A549 (cell line): ENCODE measurements at regions not wholly inside any gene's neighbourhood (a gene's known extent, or its start where the extent isn't known, plus 50 kb on each side); places are given as distances from the start of the nearest gene placed in this dataset.

Source experiments
- ATAC-seq, 2 experiments: fragments of 200-7000 bp in 1 of 2; fragments of >200 bp in 1 of 2; cut with Nextera tagmentation in 1 of 2; cut with Tn5 transposase in 1 of 2; 3 replicates each; pipeline versions ENCODE4 v1.8.0 to v1.9.1; 2018 to 2020; ENCODE audit warnings: mild to moderate bottlenecking in 1 of 2, moderate library complexity in 1 of 2
- CTCF ChIA-PET: fragments of 300-600 bp; sonication (Branson Sonifier 250); formaldehyde crosslinking; extraction: SDS; loops from one replicate; lab custom pipeline; 2021; ENCODE audit warnings: antibody characterized with exemption, inconsistent platforms; lab: Yijun Ruan, JAX
- POLR2A ChIA-PET: fragments of 350-600 bp; formaldehyde crosslinking; extraction: SDS; loops from one replicate; lab custom pipeline; 2021; ENCODE audit warnings: antibody characterized with exemption, inconsistent platforms; lab: Yijun Ruan, JAX
- DNase-seq, 2 experiments: peaks; one replicate each; pipeline versions ENCODE4 v3.0.0 to v3.0.0-alpha.2; 2011 to 2016; ENCODE audit warnings: low read depth in 1 of 2, low spot score in 1 of 2
- FAIRE-seq: peaks from 2 replicates; lab custom pipeline; 2011; peaks lifted over from hg19 to GRCh38; lab: Jason Lieb, UNC
- H3K27ac ChIP-seq, 2 experiments: fragments of >200 bp; sonication (Bioruptor Twin); formaldehyde crosslinking; 3 replicates each; pipeline ENCODE4 v1.5.1; 2016 to 2017
- H3K4me1 ChIP-seq: fragments of >200 bp; sonication (Bioruptor Twin); formaldehyde crosslinking; 3 replicates; pipeline ENCODE4 v1.6.1; 2016
- H3K4me2 ChIP-seq: fragments of >200 bp; sonication (Bioruptor Twin); formaldehyde crosslinking; 3 replicates; pipeline ENCODE4 v1.6.1; 2016
- H3K4me3 ChIP-seq: fragments of >200 bp; sonication (Bioruptor Twin); formaldehyde crosslinking; 3 replicates; pipeline ENCODE4 v1.5.1; 2016
- H3K9me3 ChIP-seq: fragments of >200 bp; sonication (Bioruptor Twin); formaldehyde crosslinking; 3 replicates; pipeline ENCODE4 v1.6.1; 2016
- CBX2 ChIP-seq: fragments of 200-600 bp; sonication (generic); IDR thresholded peaks from 2 replicates; pipeline ENCODE4 v1.6.1; 2016; ENCODE audit warnings: low read depth, mild to moderate bottlenecking, borderline replicate concordance
- E2F6 ChIP-seq: IDR thresholded peaks from 2 replicates; pipeline ENCODE4 v1.6.1; 2012; ENCODE audit warnings: low read depth, borderline replicate concordance
- FOSB ChIP-seq: fragments of 250-450 bp; sonication (Bioruptor Pico); IDR thresholded peaks from 2 replicates; pipeline ENCODE4 v1.5.0; 2020; ENCODE audit warnings: mild to moderate bottlenecking, moderate library complexity
- FOXS1 ChIP-seq: fragments of 250-450 bp; sonication (Bioruptor Pico); IDR thresholded peaks from 2 replicates; pipeline ENCODE4 v1.5.0; 2020; ENCODE audit warnings: mild to moderate bottlenecking, moderate library complexity
- GATA3 ChIP-seq: IDR thresholded peaks from 2 replicates; pipeline ENCODE4 v1.6.1; 2012; ENCODE audit warnings: borderline replicate concordance
- HDAC2 ChIP-seq: fragments of 200-600 bp; sonication (generic); IDR thresholded peaks from 2 replicates; pipeline ENCODE4 v1.6.1; 2016
- HEYL ChIP-seq: fragments of 250-450 bp; sonication (Bioruptor Pico); IDR thresholded peaks from 2 replicates; pipeline ENCODE4 v1.8.0; 2021; ENCODE audit warnings: mild to moderate bottlenecking, moderate library complexity
- HOXA7 ChIP-seq: fragments of 250-450 bp; sonication (Bioruptor Pico); IDR thresholded peaks from 2 replicates; pipeline ENCODE4 v1.5.0; 2020; ENCODE audit warnings: mild to moderate bottlenecking, moderate library complexity
- HOXB13 ChIP-seq: fragments of 250-450 bp; sonication (Bioruptor Pico); IDR thresholded peaks from 2 replicates; pipeline ENCODE4 v1.5.0; 2020; ENCODE audit warnings: low read depth, mild to moderate bottlenecking, moderate library complexity
- JUNB ChIP-seq: fragments of >200 bp; sonication (Bioruptor Twin); formaldehyde crosslinking; IDR thresholded peaks from 2 replicates; pipeline ENCODE4 v1.6.1; 2016
- KDM5A ChIP-seq: fragments of 200-600 bp; sonication (generic); IDR thresholded peaks from 2 replicates; pipeline ENCODE4 v1.6.1; 2016; ENCODE audit warnings: antibody characterized with exemption, mild to moderate bottlenecking
- MAFK ChIP-seq: fragments of 450-650 bp; IDR thresholded peaks from 2 replicates; pipeline ENCODE4 v1.6.1; 2014; ENCODE audit not compliant: partially characterized antibody
- MAZ ChIP-seq: fragments of 150-350 bp; IDR thresholded peaks from 2 replicates; pipeline ENCODE4 v1.6.1; 2014; ENCODE audit warnings: antibody characterized with exemption, low read depth, low read length, borderline replicate concordance
- NFE2L2 ChIP-seq: fragments of 150-350 bp; conservative IDR thresholded peaks from 2 replicates; pipeline ENCODE4 v1.6.1; 2014; ENCODE audit warnings: low read length
- PBX3 ChIP-seq: IDR thresholded peaks from 2 replicates; pipeline ENCODE4 v1.6.1; 2012
- PHF8 ChIP-seq: fragments of 200-600 bp; sonication (generic); IDR thresholded peaks from 2 replicates; pipeline ENCODE4 v1.6.1; 2016; ENCODE audit warnings: low read depth, mild to moderate bottlenecking, antibody characterized with exemption, moderate library complexity, borderline replicate concordance
- REST ChIP-seq: fragments of 200-600 bp; sonication (generic); IDR thresholded peaks from 2 replicates; pipeline ENCODE4 v1.6.1; 2016; ENCODE audit warnings: antibody characterized with exemption, mild to moderate bottlenecking, moderate library complexity
- RNF2 ChIP-seq: fragments of 200-600 bp; sonication (generic); IDR thresholded peaks from 2 replicates; pipeline ENCODE4 v1.6.1; 2016; ENCODE audit warnings: low read depth, mild to moderate bottlenecking, antibody characterized with exemption, moderate library complexity, borderline replicate concordance
- SMC3 ChIP-seq: fragments of >200 bp; sonication (Bioruptor Twin); formaldehyde crosslinking; IDR thresholded peaks from 3 replicates; pipeline ENCODE4 v1.6.1; 2018; ENCODE audit warnings: inconsistent platforms
- TFCP2L1 ChIP-seq: fragments of 250-450 bp; sonication (Bioruptor Pico); IDR thresholded peaks from 2 replicates; pipeline ENCODE4 v1.5.0; 2021; ENCODE audit warnings: mild to moderate bottlenecking
- TP53 ChIP-seq: fragments of 250-450 bp; sonication (Bioruptor Pico); IDR thresholded peaks from 2 replicates; pipeline ENCODE4 v1.5.0; 2021; ENCODE audit warnings: mild to moderate bottlenecking, moderate library complexity
- USF2 ChIP-seq: fragments of 450-650 bp; IDR thresholded peaks from 2 replicates; pipeline ENCODE4 v1.6.1; 2014; ENCODE audit warnings: antibody characterized with exemption
- ZC3H11A ChIP-seq: fragments of 450-650 bp; IDR thresholded peaks from 2 replicates; pipeline ENCODE4 v1.6.1; 2014; ENCODE audit warnings: antibody characterized with exemption, mild to moderate bottlenecking
- ZFP36 ChIP-seq: fragments of 450-650 bp; IDR thresholded peaks from 2 replicates; pipeline ENCODE4 v1.6.1; 2014; ENCODE audit warnings: borderline replicate concordance; ENCODE audit not compliant: partially characterized antibody
- ZNF302 ChIP-seq: fragments of 250-450 bp; sonication (Bioruptor Pico); IDR thresholded peaks from 2 replicates; pipeline ENCODE4 v1.9.0; 2021; ENCODE audit warnings: inconsistent platforms, mild to moderate bottlenecking, moderate library complexity
- WGBS: methylation state at CpG from one replicate; pipeline ENCODE4 v1.1.6; 2017; ENCODE audit errors: missing lambda C conversion rate; 5-methylcytosine and 5-hydroxymethylcytosine counted together

- WGBS: 32% methylated on average over 3 of the region's 3 CpGs
- ChIA-PET POLR2A (no interaction called here), CTCF (no interaction called here)
- DNase-seq: no peak
- Histone ChIP-seq H3K27ac (no peak overlapping the region), H3K4me3 (no peak overlapping the region), H3K9me3 (no peaks in the 10 kb centered on the region), H3K4me1 (no peaks in the 10 kb centered on the region)
- no peak for TF ChIP-seq ZFP36
- TF ChIP-seq HOXA7: no peak
- TF ChIP-seq HDAC2: no peak
- no peak for TF ChIP-seq TFCP2L1
- TF ChIP-seq PBX3: no peak
- no peak for TF ChIP-seq NFE2L2
- no peak for TF ChIP-seq HOXB13
- TF ChIP-seq TP53: no peak
- TF ChIP-seq E2F6: no peak
- TF ChIP-seq ZC3H11A: no peak
- no peak for TF ChIP-seq RNF2
- no peak for TF ChIP-seq ZNF302 (CRISPR knock-in tag)
- TF ChIP-seq, all 56 proteins: peak for 0
- FAIRE-seq: no peak
- no peak overlapping the region for H3K4me2 ChIP-seq
- no peak for ATAC-seq
Observed at GRCh38 chr10:121025731-121026130, 174.6 kb downstream of the WDR11 start.

- CTCF ChIA-PET: interaction anchor here (1.2 kb wide), 1 partner anchor 36 kb away, joined by 3 read pairs; no protein-coding TSS in a partner anchor
- ATAC-seq: no peak
Observed at GRCh38 chr10:121027371-121027770, 176.2 kb downstream of the WDR11 start.

More at GRCh38 chr10:121027371-121027770, 176.2 kb downstream of the WDR11 start:
- FAIRE-seq: no peak
- no peaks in the 10 kb centered on the region for H3K9me3 ChIP-seq
- H3K4me2 ChIP-seq: no peak overlapping the region
- no peak overlapping the region for H3K4me3 ChIP-seq
- WGBS: 13% methylated on average over 4 of the region's 4 CpGs
- H3K27ac ChIP-seq: no peak overlapping the region
- TF ChIP-seq GATA3 (no peak), MAFK (no peak), CBX2 (no peak), HDAC2 (no peak), MAZ (no peak), HOXB13 (no peak), PHF8 (no peak), USF2 (no peak), KDM5A (no peak), ZC3H11A (no peak), TFCP2L1 (no peak), ZNF302 (CRISPR knock-in tag) (no peak), FOXS1 (no peak), SMC3 (no peak), E2F6 (no peak), JUNB (no peak), REST (no peak), ZFP36 (no peak), FOSB (CRISPR knock-in tag) (no peak), HEYL (CRISPR knock-in tag) (no peak)
- DNase-seq: no peak
- H3K4me1 ChIP-seq: no peaks in the 10 kb centered on the region
- POLR2A ChIA-PET: no interaction called here
